PFSK-1 (cell line): ENCODE measurements at regions not wholly inside any gene's neighbourhood (a gene's known extent, or its start where the extent isn't known, plus 50 kb on each side); places are given as distances from the start of the nearest gene placed in this dataset.

Experiments
- FOXP2 ChIP-seq: optimal IDR thresholded peaks from 2 replicates; pipeline ENCODE3; 2011; ENCODE audit warnings: borderline replicate concordance, control low read depth, inconsistent platforms; ENCODE audit not compliant: insufficient read depth; ENCODE audit errors: extremely low read length, extremely low read depth
- POLR2AphosphoS5 ChIP-seq: IDR thresholded peaks from 2 replicates; pipeline ENCODE4 v1.6.1; 2012; ENCODE audit warnings: low read depth, mild to moderate bottlenecking, control low read depth, low read length, moderate library complexity
- SIN3A ChIP-seq: IDR thresholded peaks from 2 replicates; pipeline ENCODE4 v1.6.1; 2012; ENCODE audit warnings: mild to moderate bottlenecking, low read length, moderate library complexity, borderline replicate concordance; ENCODE audit not compliant: insufficient read depth
- TAF1 ChIP-seq: IDR thresholded peaks from 2 replicates; pipeline ENCODE4 v1.6.1; 2012; ENCODE audit warnings: low read length, control low read depth, borderline replicate concordance; ENCODE audit not compliant: insufficient read depth
- TF ChIP-seq, protein P1 (sequence below), 2 experiments: IDR thresholded peaks; 2 replicates each; pipeline versions ENCODE4 v1.6.1 to v1.8.0; 2011 to 2012; ENCODE audit warnings: low read depth in 2 of 2, low read length in 2 of 2, control low read depth in 1 of 2, inconsistent platforms in 1 of 2, mild to moderate bottlenecking in 1 of 2, moderate library complexity in 1 of 2; ENCODE audit not compliant: insufficient read depth in 1 of 2

DNA sequence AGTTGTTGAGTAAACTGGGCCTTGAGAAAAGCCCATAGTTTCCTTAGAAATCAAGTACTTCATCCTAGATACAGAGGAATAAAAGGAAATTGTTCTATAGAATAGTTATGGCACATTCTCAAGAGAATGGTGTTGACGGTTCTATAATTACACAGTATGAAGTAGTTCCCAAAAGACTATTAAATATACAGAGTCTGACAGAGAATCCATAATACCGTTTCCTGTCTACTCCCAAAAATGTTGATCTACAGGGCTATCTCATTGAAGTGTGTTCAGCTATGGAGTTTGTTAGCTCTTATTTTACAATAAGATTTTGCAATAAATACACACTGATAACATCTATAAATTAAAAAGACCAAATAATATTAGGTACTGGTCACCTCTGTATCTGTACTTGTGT, 799.7 kb downstream of the RPS29 start:
- no peak for TF ChIP-seq POLR2AphosphoS5
- no peak for TF ChIP-seq SIN3A
- no peak for TF ChIP-seq TAF1
- no peak for TF ChIP-seq FOXP2
- TF ChIP-seq, protein P1, sequence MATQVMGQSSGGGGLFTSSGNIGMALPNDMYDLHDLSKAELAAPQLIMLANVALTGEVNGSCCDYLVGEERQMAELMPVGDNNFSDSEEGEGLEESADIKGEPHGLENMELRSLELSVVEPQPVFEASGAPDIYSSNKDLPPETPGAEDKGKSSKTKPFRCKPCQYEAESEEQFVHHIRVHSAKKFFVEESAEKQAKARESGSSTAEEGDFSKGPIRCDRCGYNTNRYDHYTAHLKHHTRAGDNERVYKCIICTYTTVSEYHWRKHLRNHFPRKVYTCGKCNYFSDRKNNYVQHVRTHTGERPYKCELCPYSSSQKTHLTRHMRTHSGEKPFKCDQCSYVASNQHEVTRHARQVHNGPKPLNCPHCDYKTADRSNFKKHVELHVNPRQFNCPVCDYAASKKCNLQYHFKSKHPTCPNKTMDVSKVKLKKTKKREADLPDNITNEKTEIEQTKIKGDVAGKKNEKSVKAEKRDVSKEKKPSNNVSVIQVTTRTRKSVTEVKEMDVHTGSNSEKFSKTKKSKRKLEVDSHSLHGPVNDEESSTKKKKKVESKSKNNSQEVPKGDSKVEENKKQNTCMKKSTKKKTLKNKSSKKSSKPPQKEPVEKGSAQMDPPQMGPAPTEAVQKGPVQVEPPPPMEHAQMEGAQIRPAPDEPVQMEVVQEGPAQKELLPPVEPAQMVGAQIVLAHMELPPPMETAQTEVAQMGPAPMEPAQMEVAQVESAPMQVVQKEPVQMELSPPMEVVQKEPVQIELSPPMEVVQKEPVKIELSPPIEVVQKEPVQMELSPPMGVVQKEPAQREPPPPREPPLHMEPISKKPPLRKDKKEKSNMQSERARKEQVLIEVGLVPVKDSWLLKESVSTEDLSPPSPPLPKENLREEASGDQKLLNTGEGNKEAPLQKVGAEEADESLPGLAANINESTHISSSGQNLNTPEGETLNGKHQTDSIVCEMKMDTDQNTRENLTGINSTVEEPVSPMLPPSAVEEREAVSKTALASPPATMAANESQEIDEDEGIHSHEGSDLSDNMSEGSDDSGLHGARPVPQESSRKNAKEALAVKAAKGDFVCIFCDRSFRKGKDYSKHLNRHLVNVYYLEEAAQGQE (IDR thresholded peaks at IDR 0.05; ENCODE audit: insufficient read depth in 1 of 2, low read depth in 2 of 2, low read length in 2 of 2): no peak

DNA sequence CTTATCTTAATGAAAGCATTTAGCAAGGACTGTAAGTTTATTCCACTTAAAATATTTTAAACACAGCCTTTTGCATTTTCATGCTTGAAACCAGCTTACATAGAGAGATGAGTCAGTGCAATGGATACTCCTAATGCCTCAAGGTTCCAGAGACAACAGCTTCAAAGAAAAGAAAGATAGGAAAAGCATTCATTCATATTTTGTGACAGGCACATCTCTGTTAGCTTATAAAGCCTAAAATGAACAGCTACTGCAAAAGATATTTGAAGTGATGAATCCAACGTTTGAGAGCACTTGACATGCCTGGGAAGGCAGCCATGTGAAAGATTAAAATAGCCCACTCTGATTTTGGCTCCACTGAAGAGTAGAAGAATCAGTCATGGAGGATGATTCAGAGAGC, 814.5 kb downstream of the RPS29 start:
- TF ChIP-seq TAF1: no peak
- TF ChIP-seq FOXP2: no peak
- no peak for TF ChIP-seq POLR2AphosphoS5
- TF ChIP-seq SIN3A: no peak
- TF ChIP-seq, protein P1 (IDR thresholded peaks at IDR 0.05; ENCODE audit: insufficient read depth in 1 of 2, low read depth in 2 of 2, low read length in 2 of 2): no peak

DNA sequence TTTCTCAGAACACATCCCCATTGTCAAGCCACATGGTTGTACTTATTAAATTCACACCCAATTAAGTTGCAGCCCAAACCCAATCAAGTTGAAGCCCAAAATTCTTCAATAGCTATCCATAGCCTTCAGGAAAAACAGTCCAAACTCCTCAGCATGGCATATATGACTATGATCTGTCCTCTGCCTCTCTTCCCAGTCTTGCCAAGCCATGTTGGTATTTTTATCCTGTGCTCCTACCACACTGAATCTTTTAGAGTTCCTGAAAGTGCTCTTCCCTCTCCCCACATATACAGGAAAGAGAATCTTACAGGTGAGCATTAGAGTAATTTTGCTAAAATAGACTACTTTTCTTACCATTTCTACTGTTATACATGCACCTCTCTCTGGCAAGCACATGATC, 834.9 kb downstream of the RPS29 start:
- no peak for TF ChIP-seq TAF1
- TF ChIP-seq FOXP2: no peak

DNA sequence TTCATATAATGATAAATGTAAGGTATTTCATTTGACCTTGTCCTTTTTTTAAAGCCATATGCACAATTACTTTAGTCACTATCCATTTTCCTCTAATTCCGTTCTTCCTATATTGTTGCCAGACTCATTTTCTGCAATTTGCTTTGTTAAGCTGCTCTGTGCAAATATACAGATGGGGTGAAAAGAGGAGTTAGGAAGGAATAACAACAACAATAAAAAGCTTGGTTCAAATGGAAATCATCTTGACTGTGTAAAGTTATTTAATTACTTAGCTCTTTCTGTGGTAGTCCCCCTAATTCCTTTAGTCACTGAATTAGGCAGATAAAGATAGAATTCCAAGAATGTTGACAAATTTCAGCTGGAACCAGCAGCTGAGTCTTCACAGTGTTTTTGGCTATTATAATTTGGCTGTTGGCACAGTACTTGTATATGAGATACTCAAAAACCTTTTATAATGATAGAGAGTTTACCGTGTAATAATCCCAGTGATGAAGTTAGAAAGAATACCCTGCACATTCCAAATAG, 838.0 kb downstream of the RPS29 start:
- TF ChIP-seq FOXP2 (no peak), POLR2AphosphoS5 (no peak), TAF1 (no peak), SIN3A (no peak)
- TF ChIP-seq, protein P1 (IDR thresholded peaks at IDR 0.05; ENCODE audit: insufficient read depth in 1 of 2, low read depth in 2 of 2, low read length in 2 of 2): no peak

DNA sequence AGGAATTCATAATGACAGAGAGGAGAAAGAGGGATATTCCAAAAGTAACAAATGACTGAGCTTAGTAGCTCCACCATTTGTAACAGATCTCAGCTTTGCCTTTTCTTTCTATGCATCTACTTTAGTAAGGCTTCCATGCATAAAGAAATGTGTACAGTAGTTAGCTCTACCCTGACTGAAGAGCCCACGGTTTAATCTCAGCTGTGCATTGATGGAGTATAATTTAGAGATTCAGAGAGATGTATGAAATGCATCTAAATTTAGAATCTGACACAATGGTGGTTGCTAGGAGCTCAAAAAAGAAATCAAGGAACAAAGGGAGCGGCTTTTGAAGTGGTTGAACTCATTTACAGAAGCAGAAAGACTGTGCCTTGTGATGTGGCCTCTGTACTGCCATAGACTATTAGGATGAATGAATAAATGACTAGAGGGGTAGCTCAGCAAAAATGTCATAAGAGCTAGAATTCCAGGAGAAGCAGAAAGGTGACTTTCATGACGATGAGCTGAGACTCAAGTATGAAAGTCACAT, 838.6 kb downstream of the RPS29 start:
- TF ChIP-seq, protein P1 (IDR thresholded peaks at IDR 0.05; ENCODE audit: insufficient read depth in 1 of 2, low read depth in 2 of 2, low read length in 2 of 2): no peak
- no peak for TF ChIP-seq SIN3A
- no peak for TF ChIP-seq POLR2AphosphoS5
- no peak for TF ChIP-seq FOXP2
- TF ChIP-seq TAF1: no peak
